Tibial artery (tissue), 4 donors: ENCODE measurements at regions not wholly inside any gene's neighbourhood (a gene's known extent, or its start where the extent isn't known, plus 50 kb on each side); places are given as distances from the start of the nearest gene placed in this dataset.

Experiments
- DNase-seq, 2 donors: peaks; one replicate each; pipeline ENCODE4 v3.0.0-alpha.2; 2019
- H3K27ac ChIP-seq, 2 donors: fragments of 200-600 bp; sonication (generic) in 1 of 2; 1 replicate in 1 of 2; 2 replicates in 1 of 2; pipeline ENCODE4 v1.5.1; 2018 to 2019; ENCODE audit warnings: mild to moderate bottlenecking in 1 of 2
- H3K27me3 ChIP-seq, 2 donors: fragments of 200-600 bp; sonication (generic) in 1 of 2; one replicate each; pipeline versions ENCODE4 v1.5.1 to v1.6.0; 2016 to 2019
- H3K36me3 ChIP-seq, 3 donors: fragments of 200-600 bp; sonication (generic) in 2 of 3; one replicate each; pipeline ENCODE4 v1.5.1; 2016 to 2019; ENCODE audit warnings: mild to moderate bottlenecking in 2 of 3
- H3K4me1 ChIP-seq, 4 donors: fragments of 200-600 bp; sonication (generic) in 2 of 4; 1 replicate in 3 of 4; 2 replicates in 1 of 4; pipeline ENCODE4 v1.5.1; 2016 to 2019
- H3K4me3 ChIP-seq, 2 donors: fragments of 200-600 bp; sonication (generic) in 1 of 2; 1 replicate in 1 of 2; 2 replicates in 1 of 2; pipeline ENCODE4 v1.5.1; 2018 to 2019; ENCODE audit warnings: mild to moderate bottlenecking in 2 of 2
- H3K9me3 ChIP-seq, 3 donors: fragments of 200-600 bp; sonication (generic) in 1 of 3; one replicate each; pipeline ENCODE4 v1.5.1; 2016 to 2019
- intact Hi-C: fragments of 100-400 bp; cut with DNase I; formaldehyde crosslinking; loops from one replicate; pipeline ENCODE4 v1.15.0; 2023; ENCODE audit warnings: low total_unique reads
- TF ChIP-seq, protein P1 (sequence below), 2 experiments: fragments of 200-600 bp in 1 of 2; fragments of 450-650 bp in 1 of 2; IDR thresholded peaks; one replicate each; pipeline ENCODE4 v1.5.1; 2017 to 2019; ENCODE audit warnings: antibody characterized with exemption in 2 of 2, mild to moderate bottlenecking in 1 of 2, moderate library complexity in 1 of 2

DNA sequence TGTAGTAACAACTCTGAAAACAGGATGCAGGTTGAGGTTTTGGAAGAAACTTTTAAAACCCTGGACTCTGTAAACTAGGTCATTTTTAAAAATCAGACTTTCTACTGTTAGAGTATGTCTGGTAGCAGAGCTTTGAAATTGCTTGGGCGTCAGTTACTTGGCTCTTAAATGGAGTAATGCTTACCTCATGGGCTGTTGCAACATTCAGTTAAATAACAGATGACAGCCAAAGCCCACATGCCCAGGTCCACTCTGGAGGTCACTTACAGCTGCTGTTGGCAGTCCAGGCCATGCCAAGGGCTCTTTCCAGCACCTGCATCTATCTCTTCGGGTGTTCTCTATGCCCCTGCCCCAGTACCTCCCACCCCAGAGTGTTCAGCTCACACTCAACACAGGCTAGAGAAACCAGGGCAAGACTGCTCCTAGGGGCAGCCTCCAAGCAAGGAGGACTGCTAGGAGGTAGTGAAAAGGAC is 96.4 kb downstream of the BANF2 start:
- intact Hi-C loops: loop anchor here (10.0 kb wide), 3 partner anchors 49 to 111 kb away; partner anchors contain the start of gene RRBP1
- TF ChIP-seq, protein P1, sequence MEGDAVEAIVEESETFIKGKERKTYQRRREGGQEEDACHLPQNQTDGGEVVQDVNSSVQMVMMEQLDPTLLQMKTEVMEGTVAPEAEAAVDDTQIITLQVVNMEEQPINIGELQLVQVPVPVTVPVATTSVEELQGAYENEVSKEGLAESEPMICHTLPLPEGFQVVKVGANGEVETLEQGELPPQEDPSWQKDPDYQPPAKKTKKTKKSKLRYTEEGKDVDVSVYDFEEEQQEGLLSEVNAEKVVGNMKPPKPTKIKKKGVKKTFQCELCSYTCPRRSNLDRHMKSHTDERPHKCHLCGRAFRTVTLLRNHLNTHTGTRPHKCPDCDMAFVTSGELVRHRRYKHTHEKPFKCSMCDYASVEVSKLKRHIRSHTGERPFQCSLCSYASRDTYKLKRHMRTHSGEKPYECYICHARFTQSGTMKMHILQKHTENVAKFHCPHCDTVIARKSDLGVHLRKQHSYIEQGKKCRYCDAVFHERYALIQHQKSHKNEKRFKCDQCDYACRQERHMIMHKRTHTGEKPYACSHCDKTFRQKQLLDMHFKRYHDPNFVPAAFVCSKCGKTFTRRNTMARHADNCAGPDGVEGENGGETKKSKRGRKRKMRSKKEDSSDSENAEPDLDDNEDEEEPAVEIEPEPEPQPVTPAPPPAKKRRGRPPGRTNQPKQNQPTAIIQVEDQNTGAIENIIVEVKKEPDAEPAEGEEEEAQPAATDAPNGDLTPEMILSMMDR (IDR thresholded peaks at IDR 0.05): no peak
- H3K9me3 ChIP-seq: no peaks in the 10 kb centered on the region
- H3K27me3 ChIP-seq: no peaks in the 10 kb centered on the region
- H3K4me3 ChIP-seq: no peak overlapping the region
- peak; percentile 66 to 80 for DNase-seq
- peak overlapping the region; percentile 68 to 71 for H3K27ac ChIP-seq
- H3K4me1 ChIP-seq: peaks cover 0 to 30% (median 26%) of the 10 kb centered on the region in 4 donors
- no peaks in the 10 kb centered on the region for H3K36me3 ChIP-seq

DNA sequence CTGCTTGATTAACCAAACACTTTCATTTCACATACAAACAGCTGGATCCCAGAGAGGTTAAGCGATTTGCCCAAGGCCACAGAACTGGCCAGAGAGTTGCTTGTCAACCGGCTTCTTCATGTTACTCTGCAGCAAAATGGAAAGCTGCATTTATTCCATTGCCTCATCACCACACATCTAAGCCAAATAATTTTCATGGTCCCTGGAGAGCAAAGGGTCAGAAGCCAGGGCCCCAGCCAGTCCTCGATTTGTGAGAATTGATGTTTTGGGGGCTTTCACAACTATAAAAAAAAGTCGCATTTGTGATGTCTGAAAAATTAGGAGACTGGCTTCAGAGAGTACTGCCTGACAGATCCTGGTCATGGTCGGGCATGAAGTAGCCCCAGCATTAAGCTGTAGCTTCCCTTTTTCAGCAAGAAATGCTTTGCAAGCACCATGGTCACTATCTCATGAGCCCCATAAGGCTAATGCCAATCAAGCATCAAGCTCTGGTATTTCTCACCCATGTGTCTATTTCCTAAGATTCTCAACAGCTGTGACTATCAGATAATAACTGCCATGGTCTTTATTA is 95.8 kb downstream of the BANF2 start:
- no peaks in the 10 kb centered on the region for H3K27me3 ChIP-seq
- H3K4me1 ChIP-seq: peaks cover 0 to 30% (median 26%) of the 10 kb centered on the region in 4 donors
- intact Hi-C loops: loop anchor here (10.0 kb wide), 3 partner anchors 49 to 111 kb away; partner anchors contain the start of gene RRBP1
- H3K27ac ChIP-seq: peak overlapping the region; percentile 68 to 71
- TF ChIP-seq, protein P1 (IDR thresholded peaks at IDR 0.05): no peak
- H3K36me3 ChIP-seq: no peaks in the 10 kb centered on the region
- no peak overlapping the region for H3K4me3 ChIP-seq
- DNase-seq: no peak
- H3K9me3 ChIP-seq: no peaks in the 10 kb centered on the region

DNA sequence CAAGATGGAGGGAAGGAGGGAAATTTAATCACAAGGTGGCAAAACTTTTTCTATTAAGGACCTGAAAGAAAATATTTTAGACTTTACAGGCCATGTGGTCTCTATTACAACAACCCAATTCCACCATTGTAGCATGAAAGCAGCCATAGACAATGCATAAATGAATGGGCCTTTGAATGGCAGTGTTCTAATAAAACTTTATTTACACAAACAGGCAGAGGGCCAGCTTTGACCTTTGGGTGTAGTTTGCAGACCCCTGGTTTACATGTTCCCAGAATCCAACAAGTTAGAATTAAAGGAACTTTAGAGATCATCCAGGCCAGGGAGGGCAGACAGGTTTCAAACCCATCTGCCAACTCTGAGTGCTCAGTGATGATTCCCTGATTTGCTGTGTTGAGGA is 95.2 kb downstream of the BANF2 start:
- H3K27me3 ChIP-seq: no peaks in the 10 kb centered on the region
- no peaks in the 10 kb centered on the region for H3K36me3 ChIP-seq
- intact Hi-C loops: loop anchor here (10.0 kb wide), 3 partner anchors 50 to 110 kb away; partner anchors contain the start of gene RRBP1
- no peaks in the 10 kb centered on the region for H3K9me3 ChIP-seq
- no peak overlapping the region for H3K4me3 ChIP-seq
- DNase-seq: no peak
- peak overlapping the region; percentile 68 to 71 for H3K27ac ChIP-seq
- peaks cover 0 to 30% (median 26%) of the 10 kb centered on the region in 4 donors for H3K4me1 ChIP-seq
- TF ChIP-seq, protein P1 (IDR thresholded peaks at IDR 0.05): no peak

DNA sequence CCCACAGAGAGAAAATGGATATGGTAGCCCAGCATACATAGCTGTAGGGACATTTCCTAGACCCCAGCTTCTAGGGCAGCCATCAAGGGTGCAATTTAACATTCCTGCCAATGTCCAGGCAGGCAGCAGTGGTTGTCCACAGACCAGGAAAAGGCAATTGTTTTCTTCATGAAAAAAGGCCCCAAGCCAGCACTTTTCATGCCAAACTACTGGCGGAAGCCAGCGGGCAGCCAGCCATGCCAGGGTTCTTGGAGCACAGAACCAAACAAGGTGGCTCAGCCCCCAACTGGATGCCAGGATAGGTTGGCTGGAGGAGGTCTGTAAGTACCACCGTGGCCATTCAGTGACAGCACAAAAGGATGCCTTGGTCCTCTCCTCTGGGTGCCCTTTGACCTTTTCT is 94.6 kb downstream of the BANF2 start:
- peaks cover 0 to 30% (median 26%) of the 10 kb centered on the region in 4 donors for H3K4me1 ChIP-seq
- TF ChIP-seq, protein P1 (IDR thresholded peaks at IDR 0.05): peak; percentile 23 to 24
- H3K9me3 ChIP-seq: no peaks in the 10 kb centered on the region
- no peaks in the 10 kb centered on the region for H3K27me3 ChIP-seq
- DNase-seq: peak; percentile 32 to 73
- no peaks in the 10 kb centered on the region for H3K36me3 ChIP-seq
- no peak overlapping the region for H3K4me3 ChIP-seq
- H3K27ac ChIP-seq: peak overlapping the region; percentile 68 to 71
- intact Hi-C loops: loop anchor here (10.0 kb wide), 3 partner anchors 50 to 110 kb away; partner anchors contain the start of gene RRBP1

DNA sequence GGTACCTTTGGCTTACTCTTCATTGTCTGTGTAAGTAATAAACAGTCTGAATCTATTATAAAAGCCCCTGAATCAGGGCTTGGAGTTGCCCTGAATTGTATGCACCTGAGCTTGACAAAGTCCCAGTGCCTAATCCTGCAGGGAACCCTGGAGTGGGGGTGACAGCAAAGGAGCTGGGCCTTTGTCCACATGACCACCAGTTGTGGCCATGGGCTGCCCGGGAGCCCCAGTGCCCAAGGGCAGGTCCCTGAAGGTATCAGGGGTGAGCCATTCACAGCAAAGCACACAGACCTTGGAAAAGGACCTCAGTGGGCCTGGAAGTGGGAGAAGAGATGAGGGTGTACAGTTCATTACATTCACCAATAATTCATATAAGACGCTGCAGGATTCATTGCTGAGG is 94.2 kb downstream of the BANF2 start:
- no peaks in the 10 kb centered on the region for H3K36me3 ChIP-seq
- no peaks in the 10 kb centered on the region for H3K27me3 ChIP-seq
- no peak for DNase-seq
- peaks cover 0 to 30% (median 26%) of the 10 kb centered on the region in 4 donors for H3K4me1 ChIP-seq
- TF ChIP-seq, protein P1 (IDR thresholded peaks at IDR 0.05): no peak
- no peaks in the 10 kb centered on the region for H3K9me3 ChIP-seq
- intact Hi-C loops: loop anchor here (10.0 kb wide), 3 partner anchors 51 to 109 kb away; partner anchors contain the start of gene RRBP1
- peak overlapping the region in 1 of 2 donors; percentile 68 for H3K27ac ChIP-seq
- H3K4me3 ChIP-seq: no peak overlapping the region
